Nephron progenitor cell (in vitro differentiated cells): ENCODE measurements at regions not wholly inside any gene's neighbourhood (a gene's known extent, or its start where the extent isn't known, plus 50 kb on each side); places are given as distances from the start of the nearest gene placed in this dataset.

Experiments
- DNase-seq: peaks from one replicate; pipeline ENCODE4 v3.0.0; 2021
- H3K27ac Mint-ChIP-seq: 2 replicates; pipeline ENCODE4 v1.8.0; 2021; ENCODE audit warnings: mild to moderate bottlenecking, moderate library complexity, mixed read lengths
- H3K27me3 Mint-ChIP-seq: 2 replicates; pipeline ENCODE4 v1.8.0; 2021; ENCODE audit warnings: mild to moderate bottlenecking, low read depth, mixed read lengths; ENCODE audit not compliant: poor library complexity
- H3K36me3 Mint-ChIP-seq: 2 replicates; pipeline ENCODE4 v1.8.0; 2021; ENCODE audit warnings: low read depth, mixed read lengths
- H3K4me1 Mint-ChIP-seq: 2 replicates; pipeline ENCODE4 v1.8.0; 2021; ENCODE audit warnings: mixed read lengths
- H3K4me3 Mint-ChIP-seq: 2 replicates; pipeline ENCODE4 v1.8.0; 2021; ENCODE audit warnings: mild to moderate bottlenecking, moderate library complexity, mixed read lengths
- H3K9me3 Mint-ChIP-seq: 2 replicates; pipeline ENCODE4 v1.8.0; 2021; ENCODE audit warnings: mild to moderate bottlenecking, moderate library complexity, mixed read lengths
- TF ChIP-seq, protein P1 (sequence below): fragments of 200-600 bp; sonication (generic); IDR thresholded peaks from 2 replicates; pipeline ENCODE4 v1.5.0; 2021; ENCODE audit warnings: antibody characterized with exemption

DNA sequence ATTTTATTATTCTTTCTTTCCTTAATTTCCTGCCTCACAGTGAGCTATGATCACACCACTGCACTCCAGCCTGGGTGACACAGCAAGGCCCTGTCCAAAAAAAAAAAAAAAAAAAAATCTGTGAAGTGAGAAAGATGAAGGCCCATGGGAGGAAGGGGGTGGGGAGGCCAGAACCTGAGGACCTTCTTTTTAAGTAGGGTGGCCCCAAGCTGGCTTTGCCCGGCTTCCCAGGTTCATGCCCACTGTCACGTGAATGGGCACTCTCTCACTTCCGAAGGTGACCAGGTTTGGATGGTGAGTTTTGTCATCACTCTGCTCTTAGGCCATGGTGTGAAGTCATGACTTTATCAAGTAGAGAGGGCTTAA is 82.3 kb downstream of the TNFAIP2 start:
- TF ChIP-seq, protein P1, sequence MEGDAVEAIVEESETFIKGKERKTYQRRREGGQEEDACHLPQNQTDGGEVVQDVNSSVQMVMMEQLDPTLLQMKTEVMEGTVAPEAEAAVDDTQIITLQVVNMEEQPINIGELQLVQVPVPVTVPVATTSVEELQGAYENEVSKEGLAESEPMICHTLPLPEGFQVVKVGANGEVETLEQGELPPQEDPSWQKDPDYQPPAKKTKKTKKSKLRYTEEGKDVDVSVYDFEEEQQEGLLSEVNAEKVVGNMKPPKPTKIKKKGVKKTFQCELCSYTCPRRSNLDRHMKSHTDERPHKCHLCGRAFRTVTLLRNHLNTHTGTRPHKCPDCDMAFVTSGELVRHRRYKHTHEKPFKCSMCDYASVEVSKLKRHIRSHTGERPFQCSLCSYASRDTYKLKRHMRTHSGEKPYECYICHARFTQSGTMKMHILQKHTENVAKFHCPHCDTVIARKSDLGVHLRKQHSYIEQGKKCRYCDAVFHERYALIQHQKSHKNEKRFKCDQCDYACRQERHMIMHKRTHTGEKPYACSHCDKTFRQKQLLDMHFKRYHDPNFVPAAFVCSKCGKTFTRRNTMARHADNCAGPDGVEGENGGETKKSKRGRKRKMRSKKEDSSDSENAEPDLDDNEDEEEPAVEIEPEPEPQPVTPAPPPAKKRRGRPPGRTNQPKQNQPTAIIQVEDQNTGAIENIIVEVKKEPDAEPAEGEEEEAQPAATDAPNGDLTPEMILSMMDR, result no peak
- peaks cover 18% of the 10 kb centered on the region for H3K36me3 Mint-ChIP-seq
- peaks cover 50% of the 10 kb centered on the region for H3K27me3 Mint-ChIP-seq
- no peak overlapping the region for H3K27ac Mint-ChIP-seq
- H3K4me1 Mint-ChIP-seq, result peaks cover 20% of the 10 kb centered on the region
- H3K9me3 Mint-ChIP-seq, result peaks cover 53% of the 10 kb centered on the region
- DNase-seq, result no peak
- no peak overlapping the region for H3K4me3 Mint-ChIP-seq

DNA sequence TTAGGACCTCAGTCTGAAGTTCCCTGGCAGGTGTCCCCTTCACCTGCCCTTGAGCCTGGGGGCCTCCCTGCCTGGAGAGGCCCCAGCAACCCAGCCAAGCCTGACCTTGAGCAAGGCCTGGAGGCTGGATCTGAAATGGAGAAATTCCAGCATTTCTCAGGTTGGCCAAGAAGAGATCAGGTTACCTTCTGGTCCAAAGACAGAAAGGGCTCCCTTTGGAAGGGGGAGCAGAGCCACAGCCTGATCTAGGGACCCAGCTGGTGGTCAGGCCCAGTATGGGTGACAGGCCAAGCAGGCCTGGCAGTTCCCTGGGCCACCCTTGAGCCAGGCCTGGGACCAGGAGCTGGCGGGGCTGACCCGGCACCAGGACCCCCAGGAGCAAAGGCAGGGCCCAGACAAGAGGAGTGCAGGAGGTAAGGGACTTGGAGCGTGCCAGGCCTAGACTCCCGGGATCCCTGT is 82.8 kb downstream of the TNFAIP2 start:
- peaks cover 20% of the 10 kb centered on the region for H3K4me1 Mint-ChIP-seq
- peaks cover 51% of the 10 kb centered on the region for H3K9me3 Mint-ChIP-seq
- no peak for DNase-seq
- TF ChIP-seq, protein P1, result no peak
- H3K36me3 Mint-ChIP-seq, result peaks cover 16% of the 10 kb centered on the region
- no peak overlapping the region for H3K4me3 Mint-ChIP-seq
- H3K27ac Mint-ChIP-seq, result no peak overlapping the region
- H3K27me3 Mint-ChIP-seq, result peaks cover 54% of the 10 kb centered on the region

DNA sequence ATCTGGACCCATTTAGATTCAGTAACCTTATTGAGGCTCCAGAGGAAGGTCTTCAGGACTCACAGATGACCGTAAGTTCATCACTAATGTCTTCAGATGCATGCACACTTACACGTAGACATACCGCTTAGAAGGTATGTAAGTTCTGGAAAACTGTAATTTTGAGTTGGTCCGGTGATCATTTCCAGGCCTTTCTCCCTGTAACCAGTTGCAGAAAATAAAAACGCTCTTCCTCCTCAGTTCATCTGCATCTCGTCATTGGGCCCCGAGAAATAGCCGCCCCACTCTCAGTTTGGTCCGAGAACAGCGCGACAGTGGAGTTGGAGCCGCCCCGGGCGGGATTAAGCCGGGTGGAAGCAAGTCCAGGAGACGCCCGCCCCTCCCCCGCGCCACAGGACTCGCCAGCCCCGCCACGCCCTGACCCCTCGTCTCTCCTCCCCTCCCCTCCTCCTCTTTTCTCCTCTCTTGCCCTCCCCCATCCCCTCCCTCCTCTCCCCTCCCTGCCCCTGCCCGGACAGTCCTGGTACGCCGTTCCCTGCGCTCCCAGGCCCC is 83.7 kb downstream of the TNFAIP2 start:
- Mint-ChIP-seq H3K36me3 (peaks cover 13% of the 10 kb centered on the region), H3K27me3 (peaks cover 61% of the 10 kb centered on the region), H3K4me1 (peaks cover 20% of the 10 kb centered on the region), H3K4me3 (peak overlapping the region; percentile 74), H3K9me3 (peaks cover 42% of the 10 kb centered on the region), H3K27ac (no peak overlapping the region)
- TF ChIP-seq, protein P1, result no peak
- DNase-seq, result peak; percentile 54

DNA sequence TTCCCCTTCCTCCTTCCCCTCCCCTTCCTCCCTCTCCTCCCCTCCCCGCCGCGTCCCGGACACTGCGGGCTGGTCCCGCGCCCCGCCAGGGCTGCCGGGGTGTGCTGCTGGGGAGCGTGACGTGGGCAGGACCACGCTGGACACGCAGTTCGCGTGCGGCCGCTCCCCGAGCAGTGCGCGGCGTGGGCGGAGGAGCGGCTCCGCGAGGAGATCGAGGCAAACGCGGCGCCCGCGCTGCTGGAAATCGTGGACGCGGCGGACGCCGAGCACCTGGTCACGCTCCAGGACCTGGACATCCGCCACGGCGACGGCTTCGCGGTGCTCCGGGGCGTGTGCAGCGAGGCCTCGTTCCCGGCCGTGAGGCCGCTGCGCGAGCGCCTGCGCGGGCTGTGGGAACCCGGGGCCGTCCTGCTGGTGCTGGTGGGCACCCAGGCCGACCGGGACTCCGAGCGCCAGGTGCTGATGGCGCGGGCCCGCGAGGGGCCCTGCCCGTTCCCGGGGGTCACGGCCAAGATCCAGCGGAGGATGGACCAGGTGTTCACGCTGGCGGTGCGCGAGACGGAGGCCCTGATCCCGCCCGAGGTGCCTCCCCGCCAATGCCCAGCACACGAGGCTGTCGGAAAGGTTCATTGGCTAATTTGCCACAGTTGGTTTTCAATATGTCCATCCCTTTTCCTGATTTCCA is 84.3 kb downstream of the TNFAIP2 start:
- Mint-ChIP-seq H3K4me3 (peak overlapping the region; percentile 75), H3K27me3 (peaks cover 66% of the 10 kb centered on the region), H3K9me3 (peaks cover 40% of the 10 kb centered on the region), H3K36me3 (peaks cover 13% of the 10 kb centered on the region), H3K27ac (no peak overlapping the region), H3K4me1 (peaks cover 20% of the 10 kb centered on the region)
- TF ChIP-seq, protein P1, result no peak
- peak; percentile 62 for DNase-seq

DNA sequence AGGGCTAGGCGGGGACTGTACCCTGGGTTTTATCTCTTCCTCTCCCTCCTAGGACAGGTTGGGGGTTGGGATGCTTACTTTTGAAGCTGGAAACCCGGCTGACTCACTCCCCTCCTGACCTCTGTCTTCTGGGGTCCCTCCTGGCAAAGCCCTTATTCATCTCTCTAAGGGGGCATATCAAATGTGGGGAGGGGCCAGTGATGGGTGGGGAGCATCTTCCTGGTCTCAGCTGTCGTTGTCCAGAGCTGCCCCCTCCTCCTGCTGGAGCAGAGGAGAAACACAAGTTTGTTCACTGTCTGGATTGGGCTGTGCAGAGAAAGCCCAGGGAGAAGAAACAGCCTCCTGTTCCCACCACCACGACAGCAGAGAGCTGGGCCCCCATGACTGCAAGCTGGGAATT is 85.8 kb downstream of the TNFAIP2 start:
- peaks cover 28% of the 10 kb centered on the region for H3K9me3 Mint-ChIP-seq
- no peak overlapping the region for H3K27ac Mint-ChIP-seq
- peaks cover 73% of the 10 kb centered on the region for H3K27me3 Mint-ChIP-seq
- H3K4me3 Mint-ChIP-seq, result peak overlapping the region; percentile 75
- H3K4me1 Mint-ChIP-seq, result peaks cover 20% of the 10 kb centered on the region
- H3K36me3 Mint-ChIP-seq, result peaks cover 8% of the 10 kb centered on the region
- no peak for DNase-seq
- TF ChIP-seq, protein P1, result no peak

DNA sequence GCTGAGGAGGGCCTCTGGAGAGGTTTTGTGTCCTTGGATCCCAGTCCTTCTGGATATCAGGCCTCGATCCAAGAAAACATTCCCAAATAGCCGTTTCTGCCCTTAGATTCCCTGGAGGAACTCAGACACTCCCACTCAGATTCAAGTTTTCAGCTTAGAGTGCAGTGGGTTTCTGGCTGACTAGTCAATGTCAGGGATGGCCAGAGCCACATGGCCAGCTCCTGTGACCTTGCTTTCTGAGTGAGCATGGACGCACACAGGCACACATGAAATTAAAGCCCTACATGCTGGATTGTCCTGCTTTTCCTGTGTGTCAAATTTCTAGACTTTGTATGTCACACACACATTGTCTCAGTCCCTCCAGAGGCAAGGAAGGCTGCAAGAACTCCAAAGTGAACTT is 86.2 kb downstream of the TNFAIP2 start:
- H3K27ac Mint-ChIP-seq, result no peak overlapping the region
- TF ChIP-seq, protein P1, result no peak
- peaks cover 73% of the 10 kb centered on the region for H3K27me3 Mint-ChIP-seq
- H3K9me3 Mint-ChIP-seq, result peaks cover 23% of the 10 kb centered on the region
- peaks cover 4% of the 10 kb centered on the region for H3K36me3 Mint-ChIP-seq
- DNase-seq, result no peak
- peaks cover 20% of the 10 kb centered on the region for H3K4me1 Mint-ChIP-seq
- H3K4me3 Mint-ChIP-seq, result no peak overlapping the region
